Endothelial cell (in vitro differentiated cells): ENCODE measurements at regions not wholly inside any gene's neighbourhood (a gene's known extent, or its start where the extent isn't known, plus 50 kb on each side); places are given as distances from the start of the nearest gene placed in this dataset.

Experiments
- DNase-seq: peaks from one replicate; pipeline ENCODE4 v3.0.0; 2021; ENCODE audit warnings: low spot score
- H3K27ac Mint-ChIP-seq: one replicate; pipeline ENCODE4 v1.8.0; 2021; ENCODE audit warnings: mixed read lengths, inconsistent platforms; ENCODE audit not compliant: unreplicated experiment
- H3K27me3 Mint-ChIP-seq: one replicate; pipeline ENCODE4 v1.8.0; 2021; ENCODE audit warnings: mild to moderate bottlenecking, moderate library complexity, mixed read lengths, inconsistent platforms; ENCODE audit not compliant: unreplicated experiment
- H3K36me3 Mint-ChIP-seq: one replicate; pipeline ENCODE4 v1.8.0; 2021; ENCODE audit warnings: mild to moderate bottlenecking, low read depth, mixed read lengths, inconsistent platforms; ENCODE audit not compliant: unreplicated experiment
- H3K4me1 Mint-ChIP-seq: one replicate; pipeline ENCODE4 v1.8.0; 2021; ENCODE audit warnings: mild to moderate bottlenecking, mixed read lengths, inconsistent platforms; ENCODE audit not compliant: unreplicated experiment
- H3K4me3 Mint-ChIP-seq: one replicate; pipeline ENCODE4 v1.8.0; 2021; ENCODE audit warnings: mild to moderate bottlenecking, mixed read lengths, inconsistent platforms; ENCODE audit not compliant: unreplicated experiment
- H3K9me3 Mint-ChIP-seq: one replicate; pipeline ENCODE4 v1.8.0; 2021; ENCODE audit warnings: mixed read lengths, inconsistent platforms; ENCODE audit not compliant: unreplicated experiment
- TF ChIP-seq, protein P1 (sequence below): fragments of 200-600 bp; sonication (generic); IDR thresholded peaks from one replicate; pipeline ENCODE4 v1.5.0; 2021; ENCODE audit warnings: antibody characterized with exemption; ENCODE audit not compliant: unreplicated experiment

DNA sequence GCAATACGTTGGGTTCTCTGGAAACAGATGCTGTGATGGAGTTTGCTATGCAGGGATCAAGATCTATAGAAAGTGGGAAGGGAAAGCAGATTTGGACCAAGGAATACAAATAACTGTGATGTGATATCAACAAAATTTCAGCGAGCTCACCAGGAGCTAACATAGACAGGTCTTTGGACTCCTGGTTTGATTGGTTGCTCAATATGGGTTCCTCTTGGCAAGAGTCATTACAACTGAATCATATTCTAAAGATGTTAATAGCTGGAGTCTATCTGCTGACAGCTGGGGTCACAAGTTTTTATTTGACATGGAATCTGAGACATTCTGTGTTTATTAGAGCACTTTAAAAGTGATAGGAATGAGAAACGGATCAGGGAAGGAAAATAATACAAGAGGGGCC lies 637.6 kb upstream of the GNPDA2 start:
- peaks cover 19% of the 10 kb centered on the region for H3K9me3 Mint-ChIP-seq
- peaks cover 2% of the 10 kb centered on the region for H3K27me3 Mint-ChIP-seq
- no peak for DNase-seq
- no peak overlapping the region for H3K27ac Mint-ChIP-seq
- TF ChIP-seq, protein P1, sequence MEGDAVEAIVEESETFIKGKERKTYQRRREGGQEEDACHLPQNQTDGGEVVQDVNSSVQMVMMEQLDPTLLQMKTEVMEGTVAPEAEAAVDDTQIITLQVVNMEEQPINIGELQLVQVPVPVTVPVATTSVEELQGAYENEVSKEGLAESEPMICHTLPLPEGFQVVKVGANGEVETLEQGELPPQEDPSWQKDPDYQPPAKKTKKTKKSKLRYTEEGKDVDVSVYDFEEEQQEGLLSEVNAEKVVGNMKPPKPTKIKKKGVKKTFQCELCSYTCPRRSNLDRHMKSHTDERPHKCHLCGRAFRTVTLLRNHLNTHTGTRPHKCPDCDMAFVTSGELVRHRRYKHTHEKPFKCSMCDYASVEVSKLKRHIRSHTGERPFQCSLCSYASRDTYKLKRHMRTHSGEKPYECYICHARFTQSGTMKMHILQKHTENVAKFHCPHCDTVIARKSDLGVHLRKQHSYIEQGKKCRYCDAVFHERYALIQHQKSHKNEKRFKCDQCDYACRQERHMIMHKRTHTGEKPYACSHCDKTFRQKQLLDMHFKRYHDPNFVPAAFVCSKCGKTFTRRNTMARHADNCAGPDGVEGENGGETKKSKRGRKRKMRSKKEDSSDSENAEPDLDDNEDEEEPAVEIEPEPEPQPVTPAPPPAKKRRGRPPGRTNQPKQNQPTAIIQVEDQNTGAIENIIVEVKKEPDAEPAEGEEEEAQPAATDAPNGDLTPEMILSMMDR = no peak
- H3K4me3 Mint-ChIP-seq = no peak overlapping the region
- no peaks in the 10 kb centered on the region for H3K4me1 Mint-ChIP-seq
- peaks cover 4% of the 10 kb centered on the region for H3K36me3 Mint-ChIP-seq

DNA sequence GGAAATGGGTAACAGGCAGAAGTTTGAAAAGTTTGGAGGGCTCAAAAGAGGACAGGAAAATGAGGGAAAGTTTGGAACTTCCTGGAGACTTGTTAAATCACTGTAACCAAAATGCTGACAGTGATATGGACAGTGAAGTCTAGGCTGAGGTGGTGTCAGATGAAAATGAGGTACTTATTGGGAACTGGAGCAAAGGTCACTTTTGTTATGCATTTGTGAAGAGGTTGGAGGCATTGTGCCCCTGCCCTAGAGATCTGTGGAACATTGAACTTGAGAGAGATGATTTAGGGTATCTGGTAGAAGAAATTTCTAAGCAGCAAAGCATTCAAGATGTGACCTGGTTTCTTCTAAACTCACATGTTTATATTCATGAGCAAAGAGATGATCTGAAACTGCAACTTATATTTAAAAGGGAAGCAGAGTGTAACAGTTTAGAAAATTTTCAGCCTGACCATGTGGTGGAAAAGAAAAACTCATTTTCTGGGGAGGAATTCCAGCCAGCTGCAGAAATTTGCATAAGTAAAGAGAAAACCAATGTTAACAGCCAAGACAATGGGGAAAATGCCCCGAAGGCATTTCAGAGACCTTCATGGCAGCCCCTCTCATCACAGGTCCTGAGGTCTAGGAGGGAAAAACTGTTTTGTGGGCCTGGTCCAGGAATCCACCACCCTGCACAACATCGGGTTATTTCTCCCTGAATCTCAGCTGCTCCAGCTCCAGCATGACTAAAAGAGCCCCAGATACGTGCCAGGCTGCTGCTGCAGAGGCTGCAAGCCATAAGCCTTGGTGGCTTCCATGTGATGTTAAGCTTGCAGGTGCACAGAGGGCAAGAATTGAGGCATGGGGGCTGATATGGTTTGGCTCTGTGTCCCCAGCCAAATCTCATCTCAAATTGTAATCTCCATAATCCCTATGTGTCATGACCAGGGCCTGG lies 632.5 kb upstream of the GNPDA2 start:
- Mint-ChIP-seq H3K27ac (no peak overlapping the region), H3K36me3 (peaks cover 4% of the 10 kb centered on the region), H3K4me3 (no peak overlapping the region), H3K4me1 (no peaks in the 10 kb centered on the region), H3K9me3 (peaks cover 28% of the 10 kb centered on the region), H3K27me3 (peaks cover 2% of the 10 kb centered on the region)
- no peak for DNase-seq
- TF ChIP-seq, protein P1 = no peak

DNA sequence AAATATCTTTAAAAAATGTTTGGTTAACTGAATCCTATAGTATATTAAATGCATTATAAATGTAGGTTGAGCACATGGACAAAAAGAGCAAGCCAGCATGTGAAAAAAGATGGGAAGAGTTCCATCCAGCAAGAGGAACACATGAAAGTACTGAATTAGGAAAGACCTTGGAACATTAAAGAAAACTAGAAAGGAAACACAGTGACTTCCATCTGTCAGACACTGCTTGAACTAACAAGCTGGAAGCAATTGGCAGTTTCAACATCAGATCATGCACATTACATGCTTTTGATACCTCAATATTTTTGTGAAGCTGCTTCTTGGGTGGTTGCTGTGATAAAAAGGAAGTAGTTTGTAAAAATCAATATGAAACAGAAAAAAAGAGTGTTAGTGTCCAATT lies 626.8 kb upstream of the GNPDA2 start:
- Mint-ChIP-seq H3K9me3 (peaks cover 2% of the 10 kb centered on the region), H3K4me1 (no peaks in the 10 kb centered on the region), H3K27me3 (no peaks in the 10 kb centered on the region), H3K4me3 (no peak overlapping the region), H3K36me3 (no peaks in the 10 kb centered on the region), H3K27ac (no peak overlapping the region)
- TF ChIP-seq, protein P1 = no peak
- DNase-seq = no peak

DNA sequence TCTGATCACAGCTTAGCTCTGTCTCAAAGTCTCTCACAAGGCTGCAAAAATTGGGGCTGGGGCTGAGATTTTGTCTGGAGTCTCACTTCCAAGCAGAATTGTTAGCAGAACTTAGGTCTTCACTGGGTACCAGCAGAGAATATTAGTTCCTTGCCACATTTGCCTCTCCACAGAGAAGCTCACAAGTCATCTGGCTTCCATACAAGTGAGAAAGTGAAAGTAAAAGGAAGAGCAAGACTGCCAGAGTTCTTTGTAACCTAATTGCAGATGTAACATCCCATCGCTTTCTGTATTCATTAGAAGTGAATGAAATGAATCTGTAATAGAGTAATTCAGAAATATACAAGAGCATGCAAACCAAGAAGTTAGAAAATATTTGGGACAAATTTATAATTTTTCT lies 624.1 kb upstream of the GNPDA2 start:
- peaks cover 5% of the 10 kb centered on the region for H3K9me3 Mint-ChIP-seq
- H3K27ac Mint-ChIP-seq = no peak overlapping the region
- TF ChIP-seq, protein P1 = no peak
- no peaks in the 10 kb centered on the region for H3K36me3 Mint-ChIP-seq
- H3K4me3 Mint-ChIP-seq = no peak overlapping the region
- H3K27me3 Mint-ChIP-seq = no peaks in the 10 kb centered on the region
- no peak for DNase-seq
- H3K4me1 Mint-ChIP-seq = no peaks in the 10 kb centered on the region

DNA sequence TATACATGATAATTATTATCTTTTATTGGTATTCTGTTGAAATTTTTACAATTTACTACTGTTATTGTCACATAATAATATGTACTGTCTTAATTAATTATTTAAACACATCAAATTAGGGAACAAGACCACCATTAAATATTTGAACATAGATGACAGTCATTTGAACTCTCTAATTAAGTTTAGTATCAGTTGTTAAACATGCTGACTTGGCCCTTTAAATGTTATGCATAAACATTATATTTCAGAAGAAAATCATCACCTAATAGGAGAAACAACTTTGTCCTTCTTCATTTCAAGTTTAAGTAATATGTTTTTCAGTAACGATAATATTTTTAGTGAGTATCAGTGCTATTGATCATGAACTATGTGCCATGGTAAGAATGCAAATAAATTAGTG lies 623.5 kb upstream of the GNPDA2 start:
- Mint-ChIP-seq H3K27me3 (peaks cover 3% of the 10 kb centered on the region), H3K4me3 (no peak overlapping the region), H3K36me3 (no peaks in the 10 kb centered on the region), H3K27ac (no peak overlapping the region), H3K4me1 (no peaks in the 10 kb centered on the region), H3K9me3 (peaks cover 10% of the 10 kb centered on the region)
- no peak for DNase-seq
- TF ChIP-seq, protein P1 = no peak
